Stimulated activated CD4-positive, alpha-beta T cell treated with anti-CD3 and anti-CD28 coated beads, Interleukin-4, amount 100 ng/mL, for 1 hour (primary cell): ENCODE measurements at regions not wholly inside any gene's neighbourhood (a gene's known extent, or its start where the extent isn't known, plus 50 kb on each side); places are given as distances from the start of the nearest gene placed in this dataset.

Experiments used
- DNase-seq: peaks from one replicate; pipeline ENCODE4 v3.0.0-alpha.2; 2020

DNA sequence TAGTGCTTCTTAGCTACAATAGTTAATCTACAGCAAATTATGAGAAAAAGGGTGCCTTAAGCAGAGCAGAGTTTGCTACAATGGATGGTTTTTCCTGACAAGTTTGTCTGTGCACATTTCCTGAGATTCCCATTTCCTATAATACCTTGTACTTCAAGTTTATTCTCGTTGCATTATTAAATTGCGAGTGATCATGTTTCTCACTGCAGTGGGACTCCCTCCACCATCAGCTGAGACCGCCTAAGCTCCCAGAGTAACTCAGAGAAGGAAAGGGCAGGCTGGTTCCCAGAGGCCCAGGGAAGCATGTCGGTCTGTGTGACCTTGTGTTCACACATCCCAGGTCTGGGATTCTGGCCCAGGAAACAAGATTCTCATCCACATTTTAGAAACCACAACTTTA lies 162.1 kb downstream of the ARL4C start:
- DNase-seq: no peak

DNA sequence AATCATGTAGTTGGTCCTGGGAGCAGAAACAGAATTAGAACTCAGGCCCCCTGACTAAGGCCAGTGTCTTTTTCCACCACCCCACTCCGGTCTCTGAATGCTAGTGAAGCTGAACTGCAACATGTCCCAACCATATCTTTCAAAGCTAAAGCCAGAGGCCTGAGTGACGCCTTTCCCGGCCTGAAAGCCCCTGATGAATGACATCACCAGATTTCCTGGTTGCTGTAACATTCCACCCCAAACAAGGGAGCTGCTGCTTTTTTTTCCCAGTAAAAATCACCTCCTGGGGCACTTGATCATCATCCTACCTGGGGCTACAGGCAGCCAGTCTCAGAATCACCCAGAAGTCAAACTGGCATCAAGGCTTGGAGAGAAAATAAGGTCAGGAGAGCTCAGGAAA lies 162.7 kb downstream of the ARL4C start:
- DNase-seq: no peak

DNA sequence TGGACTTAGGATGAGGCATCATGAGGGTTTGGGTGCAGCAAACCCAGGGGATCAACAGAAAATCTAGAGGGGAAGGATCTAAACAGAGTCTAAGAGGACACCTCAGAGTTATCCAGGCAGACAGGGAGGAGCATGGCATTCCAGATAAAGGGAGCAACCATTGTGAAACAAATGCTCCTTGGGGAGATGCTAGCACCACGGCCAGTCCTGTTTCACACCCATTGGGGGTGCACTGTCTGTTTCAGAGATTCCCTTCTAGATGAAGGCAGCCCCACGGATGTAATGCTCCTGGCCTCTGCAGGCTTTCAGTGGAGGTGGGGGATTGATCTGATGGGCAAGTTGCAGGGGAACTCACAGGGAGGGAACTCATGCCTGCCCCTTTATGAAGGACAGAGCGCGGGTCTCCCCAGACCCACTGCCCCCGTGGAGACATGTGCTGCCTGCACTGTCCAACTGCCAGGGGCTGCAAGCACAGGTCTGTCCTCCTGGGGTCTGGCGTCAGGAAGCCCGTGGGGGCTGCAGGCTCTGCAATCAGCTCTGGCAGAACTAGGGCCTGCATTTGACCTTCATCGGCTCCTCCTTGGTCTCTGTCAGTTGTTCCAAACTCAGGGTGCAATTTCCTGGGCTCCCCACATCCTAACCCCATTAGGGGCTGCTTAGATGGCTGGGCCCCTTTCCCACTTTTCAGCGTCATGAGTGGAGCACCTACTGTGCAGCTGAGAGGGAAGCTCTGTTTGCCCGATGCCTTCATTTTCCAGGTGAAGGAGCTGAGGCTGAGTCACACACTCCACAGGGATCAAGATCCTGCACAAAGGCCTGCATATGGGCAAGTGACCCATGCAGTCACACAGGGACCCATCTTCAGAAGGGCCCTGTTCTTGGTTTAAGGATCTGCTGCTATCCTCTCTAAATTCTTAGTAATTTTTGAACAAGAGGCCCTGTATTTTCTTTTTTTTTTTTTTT lies 163.4 kb downstream of the ARL4C start:
- DNase-seq: no peak

DNA sequence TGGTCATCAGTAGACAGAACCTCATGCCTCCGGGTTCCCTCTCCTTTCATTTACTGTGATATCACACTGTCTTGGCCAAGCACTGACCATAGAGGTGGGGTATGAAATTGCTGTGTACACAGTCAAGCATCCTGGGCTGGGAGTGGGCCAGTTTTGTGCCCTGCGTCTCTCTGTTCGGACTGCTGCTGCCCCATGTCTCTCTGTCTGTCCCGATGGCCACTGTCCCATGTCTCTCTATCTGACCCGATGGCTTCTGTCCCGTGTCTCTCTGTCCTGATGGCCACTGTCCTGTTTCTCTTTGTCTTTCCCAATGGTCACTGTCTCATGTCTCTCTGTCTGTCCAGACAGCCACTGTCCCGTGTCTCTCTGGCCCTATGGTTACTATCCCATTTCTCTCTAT lies 164.9 kb downstream of the ARL4C start:
- no peak for DNase-seq

DNA sequence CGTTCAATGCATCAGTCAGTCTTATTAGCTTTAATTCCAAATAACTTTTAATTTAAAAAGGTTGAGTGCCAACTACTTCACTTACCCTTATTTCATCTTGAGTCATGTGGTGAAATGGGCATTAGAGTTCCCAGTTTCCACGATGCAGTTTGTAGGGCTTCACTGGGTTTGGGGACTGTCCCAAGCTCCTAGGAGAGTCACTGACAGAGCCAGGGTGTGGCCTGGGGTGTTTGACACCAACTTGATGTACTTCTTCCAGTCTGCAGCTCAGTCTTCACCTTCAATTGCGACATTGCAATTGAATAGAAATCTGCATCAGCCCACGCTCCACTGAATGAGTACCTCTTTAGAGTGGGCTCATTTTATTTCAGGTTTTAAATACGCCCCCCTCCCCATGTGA lies 165.3 kb downstream of the ARL4C start:
- no peak for DNase-seq

DNA sequence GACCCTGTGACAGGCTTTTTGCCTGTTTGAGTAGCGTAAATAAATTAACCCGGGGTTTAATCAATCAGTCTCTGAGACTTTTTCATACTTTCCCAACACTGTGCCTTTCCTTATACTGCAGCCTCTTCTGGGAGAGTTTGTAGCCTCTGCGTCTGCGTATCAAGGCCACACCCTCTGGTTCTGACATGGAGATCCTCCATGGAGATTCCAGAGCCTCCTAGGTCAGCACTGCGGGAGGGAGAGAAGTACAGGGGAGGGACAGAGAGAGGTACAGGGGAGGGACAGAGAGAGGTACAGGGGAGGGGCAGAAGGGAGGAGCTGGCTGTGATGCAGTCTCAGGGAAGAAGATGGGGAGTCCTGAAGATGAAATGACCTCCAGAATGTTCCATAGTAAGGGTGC lies 166.0 kb downstream of the ARL4C start:
- DNase-seq: no peak

DNA sequence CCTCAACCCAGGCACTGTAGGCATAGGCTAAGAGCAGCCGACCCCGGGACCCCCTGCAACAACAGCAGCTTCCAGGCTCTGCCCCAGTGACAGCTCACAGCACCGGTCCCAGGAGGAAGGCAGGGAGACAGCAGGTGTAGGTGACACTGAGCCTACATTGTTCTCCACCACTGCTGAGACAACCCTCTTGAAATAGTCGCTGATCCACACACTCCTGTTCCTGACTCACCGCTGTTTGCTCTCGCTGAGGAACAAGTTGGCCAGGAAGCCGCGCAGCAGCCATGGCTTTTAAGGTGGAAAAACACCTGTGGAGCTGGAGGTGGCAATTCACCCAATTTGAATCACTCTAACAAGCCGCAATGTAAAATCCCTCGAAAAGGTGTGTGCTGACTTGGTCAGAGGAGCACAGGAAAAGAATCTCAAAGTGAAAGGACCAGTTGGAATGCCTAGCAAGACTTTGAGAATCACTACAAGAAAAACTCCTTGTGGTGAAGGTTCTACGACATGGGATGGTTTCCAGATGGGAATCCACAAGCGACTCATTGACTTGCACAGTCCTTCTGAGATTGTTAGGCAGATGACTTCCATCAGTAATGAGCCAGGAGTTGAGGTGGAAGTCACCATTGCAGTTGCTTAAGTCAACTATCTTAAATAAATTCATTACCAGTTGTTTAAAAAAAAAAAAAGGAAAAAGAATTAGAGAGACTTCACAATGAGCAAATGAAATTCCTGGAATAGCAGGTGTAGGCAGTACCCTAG lies 167.5 kb downstream of the ARL4C start:
- DNase-seq: no peak

DNA sequence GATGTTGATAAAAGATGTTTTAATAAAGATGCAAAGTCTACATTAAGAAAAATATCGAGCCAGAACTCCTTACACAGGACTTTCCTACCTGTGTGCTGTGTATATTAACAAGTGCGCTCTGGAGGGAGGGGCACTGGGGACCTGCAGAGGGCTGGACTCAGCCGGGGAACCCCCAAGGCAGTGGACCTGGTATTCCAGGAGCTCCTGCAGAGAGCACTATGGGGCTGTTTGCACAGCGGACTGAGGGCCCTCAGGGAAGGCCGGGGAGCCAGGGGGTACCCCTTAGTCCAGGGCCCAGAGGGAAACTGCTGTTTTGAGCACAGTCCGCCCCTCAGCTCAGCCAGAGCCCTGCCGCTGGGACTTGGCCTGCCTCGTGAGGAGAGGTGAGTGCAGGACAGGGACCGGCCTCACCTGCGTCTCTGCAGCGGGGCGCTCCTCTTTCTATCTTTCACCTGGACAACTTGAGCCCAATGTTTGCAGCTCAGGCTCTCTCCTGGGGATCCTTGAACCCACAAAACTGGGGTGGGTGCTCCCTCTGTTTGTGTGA lies 168.4 kb downstream of the ARL4C start:
- DNase-seq: no peak

DNA sequence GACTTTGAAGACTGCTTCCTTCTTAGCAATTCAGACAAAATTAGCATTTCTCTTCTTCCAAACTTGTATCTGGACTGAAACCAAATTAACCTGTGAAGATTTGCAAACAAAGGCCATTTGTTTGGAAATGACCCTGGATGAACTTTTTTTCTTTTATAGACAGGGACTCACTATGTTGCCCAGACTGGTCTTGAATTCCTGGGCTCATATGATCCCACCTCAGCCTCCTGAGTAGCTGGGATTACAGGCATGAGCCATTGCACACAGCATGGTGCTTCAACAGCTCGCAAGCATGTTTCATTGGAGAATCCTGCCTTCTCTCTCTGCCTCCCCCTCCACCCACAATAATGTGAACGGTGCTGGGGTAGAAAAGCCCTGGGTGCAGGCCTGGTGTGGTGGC lies 170.2 kb downstream of the ARL4C start:
- no peak for DNase-seq

DNA sequence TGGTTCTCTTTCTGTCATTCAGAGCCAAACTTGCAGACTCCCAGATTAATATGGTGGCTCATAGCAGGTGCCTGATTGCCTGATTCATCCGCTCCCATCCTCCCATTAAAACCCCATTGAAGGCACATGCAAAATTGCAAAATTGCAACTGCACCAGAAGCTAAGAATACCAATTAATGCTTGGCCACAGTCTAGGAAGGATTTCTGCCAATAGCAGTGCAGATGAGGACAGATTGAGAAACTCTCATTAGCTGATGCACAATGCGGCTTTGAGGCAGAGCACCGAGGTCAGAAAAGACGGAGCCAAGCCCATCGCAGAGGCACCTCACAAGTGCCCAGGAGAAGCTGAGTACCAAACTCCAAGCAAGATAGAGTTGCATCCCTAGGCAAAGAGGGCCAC lies 172.8 kb downstream of the ARL4C start:
- DNase-seq: no peak

DNA sequence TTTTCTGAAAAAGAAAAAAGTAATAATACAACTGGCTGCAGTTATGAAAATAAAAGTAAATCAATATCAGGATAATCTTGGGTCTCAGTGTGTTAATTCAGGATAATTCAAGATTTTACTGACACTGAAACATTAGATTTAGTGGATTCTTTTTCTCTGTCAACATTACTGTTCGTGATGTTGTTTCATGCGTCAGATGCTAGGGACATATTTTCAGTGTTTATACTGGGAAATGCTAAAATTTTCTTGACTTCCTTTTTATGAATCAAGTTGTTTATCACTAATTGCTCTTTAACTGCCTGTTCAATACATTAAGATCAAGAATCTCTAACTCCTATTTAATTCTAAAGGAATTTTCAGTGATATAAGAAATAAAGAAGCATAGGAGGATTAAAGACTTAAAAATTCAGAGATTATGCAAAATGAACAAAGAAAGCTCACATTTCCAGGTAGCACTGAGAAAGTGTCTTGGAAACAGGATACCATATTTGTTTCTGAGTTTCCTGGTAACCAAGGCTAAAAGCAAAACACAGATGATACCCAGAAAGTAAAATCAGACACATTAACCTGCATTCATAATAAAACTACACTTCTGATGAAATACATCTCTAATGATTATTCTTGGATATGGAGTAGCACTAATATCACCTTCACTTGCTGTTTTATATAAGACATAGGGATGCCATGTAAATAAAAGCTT lies 174.0 kb downstream of the ARL4C start:
- DNase-seq: no peak

DNA sequence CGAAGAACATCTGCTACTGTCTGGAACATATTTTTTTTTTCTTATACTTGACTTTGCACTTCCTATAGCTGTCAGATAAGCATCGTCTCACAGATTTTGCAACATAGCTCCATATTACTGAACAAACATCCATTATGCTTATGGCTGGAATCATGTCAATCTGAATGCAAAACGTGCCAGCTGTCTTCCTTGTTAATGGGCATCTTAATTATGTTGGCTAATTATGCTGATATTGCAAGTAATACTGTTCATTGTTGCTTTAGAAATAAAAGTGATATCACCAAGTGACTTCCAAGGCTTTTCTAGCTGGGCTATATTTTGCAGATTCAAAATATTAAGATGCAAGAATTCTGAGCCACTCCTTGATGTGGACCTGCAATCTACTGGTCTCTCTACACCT lies 176.8 kb downstream of the ARL4C start:
- no peak for DNase-seq

DNA sequence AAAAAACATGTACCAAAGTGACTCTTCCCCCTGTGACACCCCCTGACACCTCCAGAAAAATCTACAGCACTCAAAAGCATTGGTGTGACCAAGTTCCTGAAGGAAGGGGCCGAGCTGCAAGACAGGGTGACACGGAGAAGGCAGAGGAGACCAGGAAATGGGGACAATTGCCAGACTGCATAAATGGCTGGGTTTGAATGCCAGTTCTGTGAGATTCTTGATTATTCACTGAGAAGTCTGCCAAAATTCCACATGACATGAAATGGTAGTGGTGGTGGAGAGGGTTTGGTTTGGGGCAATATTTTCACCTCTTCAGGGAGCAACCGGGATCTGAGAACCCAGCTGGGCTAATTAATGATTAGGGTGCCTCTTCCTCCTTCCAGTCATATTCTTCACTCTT lies 178.5 kb downstream of the ARL4C start:
- DNase-seq: no peak

DNA sequence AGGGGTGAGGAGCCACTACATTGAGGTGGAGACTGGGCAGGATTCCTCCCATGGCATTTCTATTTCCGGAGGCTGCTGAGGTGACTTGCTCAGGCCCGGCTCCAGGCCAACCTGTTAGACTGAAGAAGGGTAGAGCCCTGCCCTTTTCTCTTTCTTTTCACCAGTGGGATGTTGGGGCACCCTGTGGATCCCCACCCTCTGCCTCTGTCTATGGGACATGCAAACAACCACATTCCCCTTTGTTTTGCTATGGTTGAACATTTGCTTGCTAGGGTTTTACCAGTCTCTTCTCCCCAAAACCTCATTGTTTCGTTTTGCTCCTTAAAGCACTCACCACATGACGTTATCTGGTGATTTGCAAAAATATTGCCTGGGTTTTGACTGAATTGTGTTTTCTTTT lies 183.3 kb downstream of the ARL4C start:
- no peak for DNase-seq

DNA sequence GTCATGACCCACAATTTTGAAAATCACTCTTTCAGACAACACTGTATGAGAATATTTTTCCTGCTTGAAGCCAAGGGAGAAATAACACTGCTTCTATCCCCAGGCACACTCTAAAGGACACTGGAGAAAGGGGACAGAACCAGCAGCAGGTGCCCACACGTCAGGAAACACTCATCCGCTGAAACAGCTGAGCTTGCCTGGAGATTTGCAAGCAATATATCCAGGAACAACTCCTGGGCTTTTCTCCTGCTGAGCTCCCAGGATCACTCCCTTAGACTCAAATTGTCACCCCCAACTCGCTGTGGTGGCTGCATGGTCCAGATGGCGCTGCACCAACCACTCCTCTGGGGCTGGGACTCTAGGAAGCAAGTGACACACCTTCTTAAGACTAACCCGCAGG lies 186.7 kb downstream of the ARL4C start:
- DNase-seq: no peak

DNA sequence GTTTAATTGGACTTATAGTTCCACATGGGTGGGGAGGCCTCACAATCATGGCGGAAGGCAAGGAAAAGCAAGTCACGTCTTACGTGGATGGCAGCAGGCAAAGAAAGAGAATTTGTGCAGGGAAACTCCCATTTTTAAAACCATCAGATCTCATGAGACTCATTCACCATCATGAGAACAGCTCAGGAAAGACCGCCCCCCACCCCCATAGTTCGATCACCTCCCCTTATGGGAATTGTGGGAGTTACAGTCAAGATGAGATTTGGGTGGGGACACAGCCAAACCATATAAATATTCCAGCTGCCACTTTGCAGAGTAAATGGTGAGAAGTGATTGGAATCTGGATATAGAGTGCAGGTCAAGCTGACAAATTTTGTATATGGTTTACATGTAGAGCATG lies 187.4 kb downstream of the ARL4C start:
- no peak for DNase-seq

DNA sequence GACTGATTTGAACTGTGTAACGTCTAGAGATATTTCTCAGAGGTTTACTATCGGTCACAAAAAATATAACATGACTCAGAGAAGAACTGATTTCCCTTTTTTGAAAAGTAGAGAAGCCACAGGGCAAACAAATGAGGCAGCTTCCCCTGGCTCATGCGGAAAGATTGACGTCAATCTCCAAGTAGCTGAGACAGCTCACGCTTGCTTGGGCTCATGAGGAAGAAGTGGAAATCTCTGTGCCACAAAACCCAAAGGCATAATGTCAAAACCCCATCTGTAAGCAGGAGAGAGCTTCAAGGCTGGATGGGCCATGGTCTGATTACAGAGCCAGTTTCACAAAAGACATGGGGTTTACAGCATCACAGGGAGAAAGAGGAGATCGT lies 188.1 kb downstream of the ARL4C start:
- peak; percentile 52 for DNase-seq

DNA sequence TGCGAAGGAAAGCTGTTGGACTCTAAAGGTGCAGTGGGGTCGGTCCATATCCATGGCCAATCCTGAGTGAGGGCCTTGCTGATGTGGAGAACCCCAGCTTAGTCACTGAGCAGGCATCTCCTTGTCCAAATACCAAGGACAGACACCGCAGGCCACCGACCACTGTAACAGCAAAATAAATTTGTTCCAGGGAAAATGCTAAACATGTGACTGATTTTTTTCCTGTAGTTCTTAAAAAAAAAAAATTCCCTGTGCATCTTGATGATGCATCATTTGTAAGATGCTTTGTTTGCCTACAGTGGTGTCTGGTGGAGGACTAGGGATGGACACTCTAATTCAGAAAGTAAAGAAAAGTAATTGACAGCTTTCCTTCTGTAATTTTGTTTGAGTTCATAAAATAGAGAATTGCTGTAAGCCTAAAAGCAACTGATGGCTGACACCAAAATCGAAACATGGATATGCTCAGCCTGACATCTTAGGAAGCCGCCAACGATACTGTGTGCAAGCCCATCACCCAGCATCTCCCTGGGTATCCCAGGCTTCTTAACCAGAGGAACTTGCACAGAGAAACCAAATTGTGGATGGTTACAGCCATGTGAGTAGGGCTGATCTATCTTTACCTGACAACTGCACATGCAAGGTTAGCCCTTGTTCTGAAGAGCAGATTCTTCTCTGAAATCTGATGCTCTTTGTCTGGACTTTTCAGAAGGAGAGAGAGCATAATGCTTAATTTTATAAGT lies 188.6 kb downstream of the ARL4C start:
- no peak for DNase-seq

DNA sequence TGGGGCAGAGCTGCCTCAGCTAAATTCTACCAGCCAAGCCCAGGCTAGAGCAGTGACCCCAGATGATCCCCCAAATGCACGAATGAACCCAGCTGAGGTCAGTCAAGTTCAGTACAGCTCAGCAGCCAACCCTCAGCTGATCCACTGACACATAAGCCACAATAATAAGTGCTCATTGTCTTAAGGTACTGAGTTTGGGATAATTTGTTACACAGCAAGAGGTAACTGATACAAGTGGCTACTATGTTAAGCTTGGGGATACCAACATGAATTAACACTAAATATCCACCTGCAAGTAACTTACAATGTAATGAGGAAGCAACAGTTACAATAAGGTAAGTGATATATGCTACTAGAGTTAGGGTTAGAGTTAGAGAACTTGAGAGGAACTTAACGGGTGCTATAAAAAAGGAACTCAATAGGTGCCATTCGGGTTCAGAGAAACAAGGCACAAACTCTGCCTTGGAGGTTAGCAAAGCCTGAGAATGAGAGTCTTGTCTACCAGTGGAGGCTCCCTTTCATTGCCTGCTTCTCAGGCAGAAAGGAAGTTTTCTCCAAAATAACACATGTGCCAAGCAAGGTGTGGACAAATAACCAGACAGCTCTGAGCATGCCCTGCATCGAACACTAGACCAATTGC lies 189.4 kb downstream of the ARL4C start:
- DNase-seq: no peak

DNA sequence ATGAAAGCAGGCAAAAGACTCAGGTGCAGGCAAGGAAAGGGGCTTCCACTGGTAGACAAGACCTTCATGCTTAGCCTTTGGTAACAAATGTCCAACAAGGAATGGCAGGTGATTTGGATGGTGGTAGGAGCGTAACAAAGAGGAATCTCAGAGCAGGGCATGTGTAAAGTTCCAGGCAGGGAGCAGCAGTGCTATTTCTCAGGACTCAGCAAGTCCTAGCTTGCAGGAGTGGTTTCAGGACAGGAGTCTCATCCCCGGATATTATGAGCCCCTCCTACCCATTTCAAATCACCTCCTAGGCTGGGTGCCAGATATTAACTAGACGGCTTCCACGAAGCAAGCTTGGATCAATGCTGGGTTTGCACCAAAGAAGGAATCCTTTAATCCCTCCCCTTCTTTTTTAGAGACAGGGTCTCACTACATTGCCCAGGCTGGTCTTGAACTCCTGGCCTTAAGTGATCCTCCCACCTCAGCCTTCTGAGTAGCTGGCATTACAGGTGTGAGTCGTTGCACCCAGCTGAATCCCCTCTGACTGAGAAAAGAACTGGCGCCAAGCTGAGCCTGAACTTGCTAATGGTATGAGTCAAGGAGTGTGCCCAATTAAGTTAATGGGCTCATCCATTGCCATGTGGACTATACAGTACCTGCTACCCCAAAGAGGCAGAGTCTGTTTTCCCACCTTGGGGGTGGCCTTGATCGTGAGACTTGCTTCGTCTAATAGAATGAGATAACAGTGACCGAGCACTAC lies 190.3 kb downstream of the ARL4C start:
- no peak for DNase-seq

DNA sequence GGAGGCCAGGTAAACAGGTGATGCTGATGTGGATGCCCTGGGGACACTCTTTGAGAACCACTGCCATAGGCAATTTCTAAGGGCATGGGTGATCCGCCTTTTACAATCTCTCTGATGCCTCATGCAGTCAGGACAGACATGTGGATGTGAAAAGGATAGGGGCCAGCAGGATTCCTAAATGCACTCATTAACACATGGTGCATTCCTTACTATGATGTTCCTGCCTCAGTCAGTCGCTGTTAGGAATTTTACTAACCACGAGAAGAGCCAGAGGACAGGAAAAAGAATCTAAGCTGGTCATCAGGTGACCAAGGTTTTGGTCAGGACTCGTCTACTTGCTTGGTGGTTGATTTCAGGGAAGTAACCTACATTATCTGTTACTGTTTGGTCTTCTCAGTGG lies 191.0 kb downstream of the ARL4C start:
- no peak for DNase-seq
